ENCODE measurements at regions not wholly inside any gene's neighbourhood (a gene's known extent, or its start where the extent isn't known, plus 50 kb on each side); places are given as distances from the start of the nearest gene placed in this dataset.

DNA sequence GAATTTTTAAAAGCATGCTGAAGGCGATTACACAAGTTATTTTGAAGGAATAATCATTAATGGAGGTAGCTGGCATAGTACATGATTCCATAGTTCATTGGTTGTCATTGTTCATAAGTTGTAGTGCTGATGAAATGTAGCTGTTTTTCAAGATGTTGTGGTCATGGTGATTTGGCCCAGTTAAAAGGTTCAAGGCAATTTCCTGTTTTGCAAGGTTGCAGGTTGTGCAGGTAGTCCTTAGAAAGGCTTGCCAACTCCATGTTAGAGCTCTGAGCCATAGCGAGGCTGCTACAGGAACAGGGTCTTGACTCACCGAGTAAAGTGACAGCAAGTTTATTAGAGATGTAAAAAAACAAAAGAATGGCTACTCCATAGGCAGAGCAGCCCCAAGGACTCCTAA, 95.8 kb upstream of the CHORDC1 start:
- TF ChIP-seq, protein P1, sequence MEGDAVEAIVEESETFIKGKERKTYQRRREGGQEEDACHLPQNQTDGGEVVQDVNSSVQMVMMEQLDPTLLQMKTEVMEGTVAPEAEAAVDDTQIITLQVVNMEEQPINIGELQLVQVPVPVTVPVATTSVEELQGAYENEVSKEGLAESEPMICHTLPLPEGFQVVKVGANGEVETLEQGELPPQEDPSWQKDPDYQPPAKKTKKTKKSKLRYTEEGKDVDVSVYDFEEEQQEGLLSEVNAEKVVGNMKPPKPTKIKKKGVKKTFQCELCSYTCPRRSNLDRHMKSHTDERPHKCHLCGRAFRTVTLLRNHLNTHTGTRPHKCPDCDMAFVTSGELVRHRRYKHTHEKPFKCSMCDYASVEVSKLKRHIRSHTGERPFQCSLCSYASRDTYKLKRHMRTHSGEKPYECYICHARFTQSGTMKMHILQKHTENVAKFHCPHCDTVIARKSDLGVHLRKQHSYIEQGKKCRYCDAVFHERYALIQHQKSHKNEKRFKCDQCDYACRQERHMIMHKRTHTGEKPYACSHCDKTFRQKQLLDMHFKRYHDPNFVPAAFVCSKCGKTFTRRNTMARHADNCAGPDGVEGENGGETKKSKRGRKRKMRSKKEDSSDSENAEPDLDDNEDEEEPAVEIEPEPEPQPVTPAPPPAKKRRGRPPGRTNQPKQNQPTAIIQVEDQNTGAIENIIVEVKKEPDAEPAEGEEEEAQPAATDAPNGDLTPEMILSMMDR (IDR thresholded peaks at IDR 0.05), result no peak
- TF ChIP-seq USF1 (IDR thresholded peaks at IDR 0.05; ENCODE audit: borderline replicate concordance, low read depth) (no peak), REST (IDR thresholded peaks at IDR 0.05; ENCODE audit: low read depth, low read length) (no peak)

All from SK-N-SH (cell line).